GM12873 (cell line): ENCODE measurements at regions not wholly inside any gene's neighbourhood (a gene's known extent, or its start where the extent isn't known, plus 50 kb on each side); places are given as distances from the start of the nearest gene placed in this dataset.

Experiments used
- TF ChIP-seq, protein P1 (sequence below): IDR thresholded peaks from 2 replicates; pipeline ENCODE4 v1.5.1; 2012; ENCODE audit warnings: low read depth, mild to moderate bottlenecking, moderate library complexity, low read length, control low read depth; ENCODE audit not compliant: insufficient read depth; ENCODE audit errors: missing control alignments

DNA sequence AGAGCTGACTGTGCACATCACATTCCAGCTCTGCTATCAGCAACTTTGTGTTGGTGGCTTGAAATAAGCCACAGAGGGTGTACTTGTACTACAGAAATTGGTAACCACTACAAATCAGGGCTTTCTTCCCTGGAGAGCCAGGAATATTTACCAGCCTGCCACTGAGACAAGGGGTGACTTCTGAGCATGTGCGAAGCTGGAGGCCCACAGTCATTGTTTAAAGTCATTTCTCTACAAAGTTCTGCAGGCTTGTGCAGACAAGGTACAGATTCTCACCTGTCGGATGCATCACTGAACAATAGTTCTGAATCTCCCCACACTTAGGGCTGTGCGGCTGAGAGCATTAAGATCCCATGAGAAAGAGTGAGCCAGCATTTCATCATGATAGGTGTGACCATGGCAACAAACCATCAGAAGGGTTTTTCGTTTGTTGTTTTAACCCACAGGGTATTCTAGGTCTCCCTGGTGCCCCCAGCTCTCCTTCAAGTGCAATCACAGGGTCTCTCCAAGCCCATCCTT is 292.8 kb downstream of the CDC5L start:
- TF ChIP-seq, protein P1, sequence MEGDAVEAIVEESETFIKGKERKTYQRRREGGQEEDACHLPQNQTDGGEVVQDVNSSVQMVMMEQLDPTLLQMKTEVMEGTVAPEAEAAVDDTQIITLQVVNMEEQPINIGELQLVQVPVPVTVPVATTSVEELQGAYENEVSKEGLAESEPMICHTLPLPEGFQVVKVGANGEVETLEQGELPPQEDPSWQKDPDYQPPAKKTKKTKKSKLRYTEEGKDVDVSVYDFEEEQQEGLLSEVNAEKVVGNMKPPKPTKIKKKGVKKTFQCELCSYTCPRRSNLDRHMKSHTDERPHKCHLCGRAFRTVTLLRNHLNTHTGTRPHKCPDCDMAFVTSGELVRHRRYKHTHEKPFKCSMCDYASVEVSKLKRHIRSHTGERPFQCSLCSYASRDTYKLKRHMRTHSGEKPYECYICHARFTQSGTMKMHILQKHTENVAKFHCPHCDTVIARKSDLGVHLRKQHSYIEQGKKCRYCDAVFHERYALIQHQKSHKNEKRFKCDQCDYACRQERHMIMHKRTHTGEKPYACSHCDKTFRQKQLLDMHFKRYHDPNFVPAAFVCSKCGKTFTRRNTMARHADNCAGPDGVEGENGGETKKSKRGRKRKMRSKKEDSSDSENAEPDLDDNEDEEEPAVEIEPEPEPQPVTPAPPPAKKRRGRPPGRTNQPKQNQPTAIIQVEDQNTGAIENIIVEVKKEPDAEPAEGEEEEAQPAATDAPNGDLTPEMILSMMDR = no peak

DNA sequence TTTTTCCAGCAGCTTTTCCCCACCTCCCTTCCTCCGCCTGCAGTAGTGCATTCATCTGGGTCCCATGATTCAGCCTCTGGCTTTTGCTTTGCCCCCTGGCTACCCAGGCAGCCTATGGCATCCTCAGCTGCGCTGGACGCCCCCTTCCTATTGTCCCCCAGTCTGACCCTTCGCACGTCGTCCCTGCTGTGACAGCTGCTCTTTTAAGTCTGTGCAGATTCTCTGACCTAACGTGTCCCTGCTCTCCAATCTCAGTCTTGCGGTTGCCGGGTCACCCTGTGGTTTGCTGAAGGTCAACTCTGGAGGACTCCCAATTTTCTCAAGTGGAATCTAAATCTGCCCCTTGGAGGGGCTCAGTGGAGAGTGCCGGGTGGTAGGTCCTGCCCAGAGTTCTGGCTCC is 294.3 kb downstream of the CDC5L start:
- TF ChIP-seq, protein P1 = no peak

DNA sequence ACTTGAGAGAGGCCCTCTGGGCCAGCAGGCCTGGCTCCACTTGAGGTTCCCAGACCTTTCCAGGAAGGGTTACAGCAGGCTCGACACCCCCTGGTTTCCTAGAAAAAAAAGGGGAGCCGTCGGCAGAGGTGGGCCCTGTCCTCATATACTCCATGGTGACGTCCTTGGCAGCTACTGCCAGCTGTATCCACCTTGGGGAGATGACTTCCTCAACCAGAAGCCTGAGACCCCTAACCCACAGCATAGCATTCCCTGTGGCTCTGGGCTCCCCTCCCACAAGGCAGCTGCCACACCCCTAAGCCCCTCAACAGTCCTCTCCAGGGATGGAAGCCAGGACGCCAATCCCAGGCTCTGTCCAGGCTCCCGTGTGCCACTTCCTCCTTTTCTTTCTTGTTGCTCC is 294.8 kb downstream of the CDC5L start:
- TF ChIP-seq, protein P1 = no peak

DNA sequence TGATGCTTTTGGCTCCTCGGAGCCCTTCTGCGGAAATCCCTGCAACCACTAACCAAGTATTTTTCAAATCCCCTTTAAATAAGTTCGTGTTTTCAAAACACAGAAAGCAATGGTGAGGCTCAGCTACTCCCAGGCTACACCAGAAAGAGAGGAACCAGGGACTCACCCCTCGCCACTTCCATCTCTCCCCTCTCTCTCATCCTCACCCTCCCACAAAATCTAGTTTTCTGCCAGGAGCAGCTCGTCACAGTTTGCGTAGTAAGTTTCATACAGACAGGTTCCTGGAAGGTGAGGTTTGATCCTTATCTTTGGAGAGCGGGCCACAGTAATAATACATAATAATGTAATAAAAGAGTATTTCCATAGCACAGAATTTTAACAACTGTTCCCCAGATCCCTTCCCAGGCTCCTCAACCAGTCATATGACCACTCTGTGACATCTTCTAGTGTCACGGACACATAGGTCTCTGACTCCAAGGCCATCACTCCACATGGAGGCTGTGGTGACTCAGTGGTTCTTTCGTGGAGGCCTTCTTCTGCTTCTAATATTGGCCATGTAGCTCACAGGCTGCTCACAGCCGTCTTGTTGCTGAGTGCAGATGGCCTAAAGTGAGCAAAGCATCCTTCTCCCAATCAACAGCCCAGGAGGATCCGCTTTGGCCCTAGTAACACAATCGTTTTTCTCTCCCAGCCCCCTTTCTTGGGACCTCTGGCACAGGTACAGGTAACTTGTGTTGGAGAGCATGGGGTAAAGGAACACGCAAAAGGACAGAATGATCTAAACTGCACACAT is 295.7 kb downstream of the CDC5L start:
- TF ChIP-seq, protein P1 = no peak

DNA sequence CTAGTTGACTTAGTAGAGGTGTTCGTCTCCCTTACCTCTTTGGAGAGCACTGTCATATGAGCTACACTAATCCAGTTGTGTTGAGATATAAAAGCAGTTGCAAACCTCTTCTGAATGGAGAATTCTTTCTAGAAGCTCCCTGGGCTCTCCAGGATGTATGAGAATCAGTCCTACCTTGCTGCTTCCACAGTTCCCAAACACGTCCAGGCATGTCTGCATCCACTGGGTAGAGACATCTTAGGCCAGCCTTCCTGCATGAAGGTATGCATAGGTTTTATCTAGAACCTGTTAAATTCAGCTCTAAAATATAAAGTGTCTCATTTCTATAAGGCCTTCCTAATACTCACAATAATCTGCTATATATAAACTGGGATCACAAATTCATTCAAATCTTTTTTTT is 297.7 kb downstream of the CDC5L start:
- TF ChIP-seq, protein P1 = no peak

DNA sequence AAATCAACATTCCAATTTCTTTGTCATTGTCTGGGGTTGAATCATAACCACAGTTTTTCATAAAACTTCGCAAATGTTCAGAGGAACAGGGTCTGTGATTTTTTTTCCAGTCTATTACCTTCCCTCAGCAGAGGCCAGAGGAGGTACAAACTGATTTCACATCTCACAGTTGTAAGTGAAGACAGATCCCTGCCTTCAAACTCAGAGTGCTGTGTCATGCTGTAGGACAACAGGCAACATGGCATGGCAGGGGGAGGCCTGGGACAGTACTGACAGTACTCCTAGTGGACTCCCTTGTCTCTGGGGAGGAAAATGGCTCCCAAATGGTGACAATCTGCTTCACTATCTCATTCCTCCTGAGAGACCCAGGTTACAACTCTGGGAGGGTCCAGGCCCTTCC is 308.6 kb downstream of the CDC5L start:
- TF ChIP-seq, protein P1 = no peak

DNA sequence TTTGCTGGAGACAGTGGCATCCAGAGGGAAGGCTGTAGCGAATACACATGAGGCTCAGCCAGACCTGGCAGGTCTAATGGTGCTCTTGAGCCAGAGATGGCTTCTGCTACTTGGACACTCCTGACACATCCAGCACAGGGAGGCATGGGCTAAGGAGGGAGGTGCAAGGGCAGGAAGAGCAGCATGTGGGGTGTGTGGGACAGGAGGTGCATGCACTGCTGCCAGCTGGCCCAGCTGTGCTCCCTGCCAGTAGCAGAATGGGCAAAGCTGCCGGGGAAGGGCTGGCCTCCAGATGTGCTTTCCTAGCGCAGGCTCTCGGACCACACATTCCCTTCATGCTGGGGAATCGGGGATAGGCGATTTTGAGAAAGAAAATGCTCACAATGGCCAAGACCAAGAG is 309.2 kb downstream of the CDC5L start:
- TF ChIP-seq, protein P1 = no peak
